ENCODE measurements at regions not wholly inside any gene's neighbourhood (a gene's known extent, or its start where the extent isn't known, plus 50 kb on each side); places are given as distances from the start of the nearest gene placed in this dataset.

DNA sequence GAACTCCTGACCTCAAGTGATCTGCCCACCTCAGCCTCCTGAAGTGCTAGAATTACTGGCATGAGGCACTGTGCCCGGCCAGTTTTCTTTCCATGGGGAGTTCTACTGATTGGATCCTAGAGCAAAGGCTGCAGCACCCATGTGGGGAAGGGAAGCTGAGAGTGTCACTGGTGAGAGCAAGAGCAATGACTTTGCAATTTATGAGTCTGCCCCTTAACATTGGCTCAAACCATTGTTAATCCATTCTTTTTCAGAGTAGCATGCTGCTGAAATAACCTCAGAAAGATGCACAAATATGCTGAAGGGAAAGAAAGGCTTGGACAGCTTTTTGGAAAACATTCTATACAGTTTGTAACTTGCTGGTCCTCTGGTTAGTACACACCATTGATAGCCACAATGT lies 116.4 kb upstream of the PPARGC1A start:
- no peak for DNase-seq
- H3K36me3 Mint-ChIP-seq: no peaks in the 10 kb centered on the region
- peaks cover 0 to 22% (median 2%) of the 10 kb centered on the region in 9 donors for H3K9me3 Mint-ChIP-seq
- ATAC-seq: no peak
- peaks cover 0 to 10% (median 2%) of the 10 kb centered on the region in 5 donors for H3K27me3 Mint-ChIP-seq
- POLR2A ChIA-PET: no interaction called here
- H3K27ac Mint-ChIP-seq: no peak overlapping the region
- no peak overlapping the region for H3K4me3 Mint-ChIP-seq
- H3K4me1 Mint-ChIP-seq: no peaks in the 10 kb centered on the region

DNA sequence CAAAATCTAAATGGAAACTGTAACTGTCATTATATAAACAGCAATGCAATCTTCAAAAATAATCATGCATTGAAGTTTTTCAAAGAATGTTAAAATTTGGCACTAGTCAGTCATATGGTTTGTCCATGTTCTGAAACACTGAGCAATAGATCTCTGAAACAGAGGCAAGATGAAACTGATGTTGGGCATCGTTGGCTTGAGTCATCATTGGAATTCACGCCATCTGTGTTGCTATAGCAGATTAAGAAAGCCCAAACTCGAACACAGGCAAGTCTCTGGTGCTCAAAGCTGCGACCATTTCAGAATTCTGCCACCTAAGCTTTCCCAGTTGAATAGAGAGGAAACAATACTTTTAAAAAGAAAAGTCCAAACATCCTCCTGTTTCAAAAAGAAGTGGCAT lies 114.1 kb upstream of the PPARGC1A start:
- POLR2A ChIA-PET: interaction anchor here (0.6 kb wide), 1 partner anchor 24 kb away, joined by 3 read pairs; no protein-coding TSS in a partner anchor
- Mint-ChIP-seq H3K9me3 (peaks cover 0 to 22% (median 2%) of the 10 kb centered on the region in 9 donors), H3K27ac (no peak overlapping the region), H3K36me3 (no peaks in the 10 kb centered on the region), H3K27me3 (peaks cover 0 to 10% (median 0%) of the 10 kb centered on the region in 5 donors), H3K4me3 (no peak overlapping the region), H3K4me1 (no peaks in the 10 kb centered on the region)
- no peak for DNase-seq
- ATAC-seq: no peak

DNA sequence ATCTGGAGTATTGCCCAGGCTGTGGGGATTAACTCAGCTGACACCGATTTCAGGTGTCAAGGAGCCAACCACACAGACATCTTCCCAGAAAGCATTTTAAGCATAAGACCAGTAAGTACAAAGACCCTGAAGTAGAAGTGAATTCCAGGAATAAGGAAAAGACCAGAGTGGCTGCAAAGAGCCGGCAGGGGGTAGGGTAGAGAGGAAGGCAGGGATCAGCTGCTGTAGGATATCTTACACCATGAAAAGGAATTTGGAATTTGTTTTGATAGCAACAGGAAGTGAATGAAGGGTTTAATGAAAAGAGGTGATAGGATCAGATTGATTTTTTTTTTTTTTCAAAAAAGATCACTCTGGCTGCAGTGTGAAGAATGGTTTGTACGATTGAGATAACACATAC lies 113.6 kb upstream of the PPARGC1A start:
- no peaks in the 10 kb centered on the region for H3K4me1 Mint-ChIP-seq
- H3K9me3 Mint-ChIP-seq: peaks cover 0 to 22% (median 2%) of the 10 kb centered on the region in 9 donors
- no peak overlapping the region for H3K27ac Mint-ChIP-seq
- POLR2A ChIA-PET: no interaction called here
- DNase-seq (no peak), ATAC-seq (no peak)
- H3K27me3 Mint-ChIP-seq: peaks cover 0 to 10% (median 0%) of the 10 kb centered on the region in 5 donors
- no peaks in the 10 kb centered on the region for H3K36me3 Mint-ChIP-seq
- H3K4me3 Mint-ChIP-seq: no peak overlapping the region

DNA sequence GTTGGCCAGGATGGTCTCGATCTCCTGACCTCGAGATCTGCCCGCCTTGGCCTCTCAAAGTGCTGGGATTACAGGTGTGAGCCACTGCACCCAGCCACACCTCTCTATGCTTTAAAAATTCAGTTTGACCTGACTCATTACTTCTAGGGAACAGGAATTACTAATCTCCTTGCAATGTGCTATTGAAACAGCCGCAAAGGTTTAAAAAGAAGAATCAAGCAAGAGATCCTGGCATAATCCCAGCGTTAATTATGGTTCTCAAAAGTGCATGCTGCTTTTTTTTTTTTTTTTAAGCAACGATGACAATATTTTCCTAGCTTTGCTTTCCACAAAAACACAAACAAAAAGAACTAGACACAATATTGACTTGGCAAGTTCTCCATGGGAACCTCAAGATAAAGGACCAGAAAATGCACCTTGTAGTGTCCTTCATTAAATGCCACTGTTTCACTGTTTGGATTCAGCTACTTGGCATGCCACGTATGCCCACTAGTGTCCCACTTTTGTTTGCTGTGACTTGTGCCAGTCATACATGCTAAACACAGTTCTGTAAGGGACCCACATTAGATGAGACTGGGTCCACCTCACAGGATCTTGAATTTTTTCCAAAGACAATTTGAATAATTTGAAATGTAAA lies 112.6 kb upstream of the PPARGC1A start:
- Mint-ChIP-seq H3K27me3 (peaks cover 0 to 10% (median 0%) of the 10 kb centered on the region in 5 donors), H3K4me3 (no peak overlapping the region), H3K9me3 (peaks cover 0 to 18% (median 2%) of the 10 kb centered on the region in 9 donors), H3K4me1 (no peaks in the 10 kb centered on the region), H3K36me3 (no peaks in the 10 kb centered on the region), H3K27ac (no peak overlapping the region)
- DNase-seq: no peak
- POLR2A ChIA-PET: no interaction called here
- ATAC-seq: no peak

DNA sequence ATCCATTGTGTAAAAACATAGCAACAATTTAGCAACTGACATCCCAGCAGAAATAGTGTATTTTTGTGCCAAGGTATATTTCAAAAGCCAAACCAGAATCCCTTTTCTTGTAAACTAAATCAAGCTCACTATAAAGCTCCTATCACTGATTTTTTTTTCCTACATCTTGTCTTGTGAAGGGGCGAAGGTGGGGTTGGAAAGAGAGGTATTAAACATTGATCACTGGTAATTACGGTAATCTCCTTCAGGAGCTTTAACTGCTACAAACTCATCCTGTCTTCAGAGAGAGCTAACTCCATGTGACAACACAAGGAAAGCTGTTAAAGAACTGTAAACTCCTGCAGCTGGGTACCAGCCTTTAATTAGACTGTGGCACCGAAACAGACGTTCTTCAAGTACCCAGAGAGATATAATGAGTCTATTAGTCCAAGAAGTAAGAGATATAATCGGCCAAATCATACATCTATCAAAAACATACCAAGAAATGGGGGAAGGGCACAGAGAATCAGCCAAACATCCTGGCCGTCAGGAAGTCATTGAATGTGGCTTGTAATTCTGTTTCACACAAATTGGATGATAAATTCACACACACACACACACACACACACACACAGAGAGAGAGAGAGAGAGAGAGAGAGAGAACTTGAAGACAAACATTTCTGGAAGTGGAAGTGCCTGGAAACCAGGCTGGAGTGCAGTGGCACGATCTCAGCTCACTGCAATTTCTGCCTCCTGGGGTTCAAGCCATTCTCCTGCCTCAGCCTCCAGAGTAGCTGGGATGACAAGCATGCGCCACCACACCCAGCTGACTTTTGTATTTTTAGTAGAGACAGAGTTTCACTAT lies 111.9 kb upstream of the PPARGC1A start:
- Mint-ChIP-seq H3K4me3 (no peak overlapping the region), H3K27me3 (peaks cover 0 to 10% (median 0%) of the 10 kb centered on the region in 5 donors), H3K27ac (no peak overlapping the region), H3K4me1 (no peaks in the 10 kb centered on the region), H3K9me3 (peaks cover 0 to 11% (median 2%) of the 10 kb centered on the region in 9 donors), H3K36me3 (no peaks in the 10 kb centered on the region)
- DNase-seq (no peak), ATAC-seq (no peak)
- POLR2A ChIA-PET: no interaction called here

DNA sequence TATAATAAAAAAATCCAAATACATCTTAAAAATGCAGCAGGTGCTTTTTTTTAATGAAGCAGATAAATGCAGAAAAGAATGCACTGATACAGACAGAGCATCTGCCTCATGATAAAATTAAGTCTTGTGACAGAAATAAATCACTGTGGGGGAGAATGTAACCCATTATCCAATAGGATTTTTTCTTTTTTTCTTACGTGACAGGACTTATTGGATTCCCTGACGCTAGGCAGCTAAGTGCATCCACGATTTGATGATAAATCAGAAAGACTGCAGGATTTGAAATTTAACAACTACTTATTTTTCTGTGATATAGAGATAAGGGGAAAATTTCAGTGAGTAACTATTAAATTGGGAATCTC lies 110.6 kb upstream of the PPARGC1A start:
- H3K4me1 Mint-ChIP-seq: no peaks in the 10 kb centered on the region
- peaks cover 0 to 7% (median 2%) of the 10 kb centered on the region in 9 donors for H3K9me3 Mint-ChIP-seq
- H3K4me3 Mint-ChIP-seq: no peak overlapping the region
- DNase-seq (no peak), ATAC-seq (no peak)
- no peaks in the 10 kb centered on the region for H3K36me3 Mint-ChIP-seq
- POLR2A ChIA-PET: no interaction called here
- peaks cover 0 to 8% (median 0%) of the 10 kb centered on the region in 5 donors for H3K27me3 Mint-ChIP-seq
- no peak overlapping the region for H3K27ac Mint-ChIP-seq

DNA sequence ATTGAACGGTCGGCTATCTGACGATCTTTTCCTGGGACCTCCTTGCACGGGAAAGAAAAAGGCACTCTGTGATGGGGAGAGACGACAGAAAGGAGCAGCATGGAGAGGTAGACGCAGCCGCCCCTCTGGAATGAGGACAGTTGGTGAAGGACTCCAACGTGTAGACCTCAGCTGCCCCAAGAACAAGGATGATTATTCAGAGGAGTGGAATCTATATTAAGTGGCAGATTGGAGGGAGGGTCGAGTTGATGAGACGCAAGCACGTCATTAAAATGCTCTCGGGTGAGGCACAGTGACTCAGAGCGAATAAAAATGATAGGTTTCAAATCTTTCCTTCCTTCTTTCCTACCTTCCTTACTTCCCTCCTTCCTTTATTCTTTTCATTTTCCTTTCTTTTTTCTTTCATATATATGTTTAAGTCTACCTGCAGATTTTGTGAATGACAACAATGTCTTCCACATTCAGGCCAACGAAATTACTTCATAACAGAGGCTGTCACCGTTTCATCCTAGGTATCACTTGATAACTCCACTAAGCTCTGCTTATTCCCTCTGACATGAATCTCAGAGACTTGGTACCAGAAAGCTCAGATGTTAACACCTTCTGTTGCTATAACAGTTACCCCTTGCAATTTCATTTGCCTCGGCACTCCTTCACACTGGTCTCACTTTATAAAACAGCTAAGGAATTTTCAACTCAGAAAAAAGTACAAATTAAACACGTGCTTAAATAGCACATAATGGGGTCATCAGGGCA lies 110.0 kb upstream of the PPARGC1A start:
- H3K9me3 Mint-ChIP-seq: peaks cover 0 to 7% (median 0%) of the 10 kb centered on the region in 9 donors
- no peak for ATAC-seq
- DNase-seq: no peak
- H3K27ac Mint-ChIP-seq: no peak overlapping the region
- POLR2A ChIA-PET: no interaction called here
- no peak overlapping the region for H3K4me3 Mint-ChIP-seq
- H3K27me3 Mint-ChIP-seq: peaks cover 0 to 6% (median 0%) of the 10 kb centered on the region in 5 donors
- no peaks in the 10 kb centered on the region for H3K36me3 Mint-ChIP-seq
- H3K4me1 Mint-ChIP-seq: no peaks in the 10 kb centered on the region

DNA sequence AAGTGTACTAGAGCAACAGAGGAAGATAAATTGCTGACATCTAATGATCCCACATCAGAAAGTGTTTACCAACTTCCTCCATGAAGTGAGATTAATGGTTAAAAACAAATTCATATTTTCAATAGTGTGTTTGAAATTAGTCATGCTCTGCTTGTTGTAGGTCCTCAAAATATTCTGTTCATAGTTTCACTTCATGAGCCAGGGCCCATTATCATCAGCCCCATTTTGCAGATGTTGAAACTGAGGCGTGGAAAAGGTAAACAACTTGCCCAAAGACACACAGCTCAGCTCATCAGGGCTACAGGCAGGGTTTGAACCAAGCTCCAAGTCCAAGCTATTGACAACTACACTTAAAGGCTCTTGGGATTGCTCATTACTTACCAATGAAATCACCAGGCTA lies 103.5 kb upstream of the PPARGC1A start:
- Mint-ChIP-seq H3K4me1 (no peaks in the 10 kb centered on the region), H3K9me3 (peaks cover 0 to 7% (median 0%) of the 10 kb centered on the region in 9 donors), H3K36me3 (no peaks in the 10 kb centered on the region), H3K27me3 (peaks cover 0 to 4% (median 0%) of the 10 kb centered on the region in 5 donors), H3K27ac (no peak overlapping the region), H3K4me3 (no peak overlapping the region)
- POLR2A ChIA-PET: no interaction called here
- ATAC-seq: no peak
- DNase-seq: no peak

DNA sequence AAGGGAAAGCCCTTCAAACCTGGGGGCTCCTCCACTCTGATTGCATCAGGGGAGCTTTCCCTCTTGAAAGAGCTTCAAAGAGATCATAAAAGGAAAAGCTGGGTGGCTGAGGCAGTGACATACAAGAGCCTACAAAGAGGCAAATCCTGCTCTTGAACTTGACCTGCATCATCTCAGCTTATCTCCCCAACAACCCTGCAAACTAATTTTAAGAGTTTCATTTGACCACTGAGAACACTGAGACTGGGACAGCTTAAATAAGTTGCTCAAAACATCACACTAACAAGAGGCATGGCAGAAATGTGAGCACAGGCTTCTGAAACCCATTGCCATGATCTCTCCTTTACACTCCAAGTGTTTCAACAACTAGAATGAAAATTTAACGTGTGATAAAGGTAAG lies 101.6 kb upstream of the PPARGC1A start:
- Mint-ChIP-seq H3K4me1 (no peaks in the 10 kb centered on the region), H3K27me3 (peaks cover 0 to 4% (median 0%) of the 10 kb centered on the region in 5 donors), H3K27ac (no peak overlapping the region), H3K4me3 (no peak overlapping the region), H3K9me3 (peaks cover 0 to 7% (median 0%) of the 10 kb centered on the region in 9 donors), H3K36me3 (no peaks in the 10 kb centered on the region)
- DNase-seq (no peak), ATAC-seq (no peak)
- POLR2A ChIA-PET: no interaction called here

DNA sequence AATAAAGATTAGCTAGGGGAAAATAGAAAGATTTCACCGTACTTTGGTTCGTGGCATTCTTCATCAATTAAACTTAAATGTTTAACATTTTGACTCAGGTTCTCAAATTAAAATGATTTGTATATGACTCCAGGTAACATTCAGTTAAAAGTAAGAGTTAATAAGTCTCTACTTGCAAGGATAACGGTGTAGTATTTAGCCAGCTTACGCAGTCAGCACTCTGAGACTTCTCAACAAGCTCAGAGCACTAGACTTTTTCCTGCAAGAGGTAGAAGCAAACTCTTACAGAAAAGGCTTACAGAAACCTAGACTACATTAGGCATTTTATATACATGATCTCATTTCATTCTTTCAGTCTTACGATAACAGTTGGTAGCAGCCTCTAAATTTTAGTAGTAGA lies 96.4 kb upstream of the PPARGC1A start:
- ATAC-seq: no peak
- Mint-ChIP-seq H3K36me3 (no peaks in the 10 kb centered on the region), H3K9me3 (peaks cover 0 to 10% (median 0%) of the 10 kb centered on the region in 9 donors), H3K27ac (no peak overlapping the region), H3K27me3 (peaks cover 0 to 4% (median 0%) of the 10 kb centered on the region in 5 donors), H3K4me3 (no peak overlapping the region), H3K4me1 (no peaks in the 10 kb centered on the region)
- no peak for DNase-seq
- POLR2A ChIA-PET: no interaction called here

DNA sequence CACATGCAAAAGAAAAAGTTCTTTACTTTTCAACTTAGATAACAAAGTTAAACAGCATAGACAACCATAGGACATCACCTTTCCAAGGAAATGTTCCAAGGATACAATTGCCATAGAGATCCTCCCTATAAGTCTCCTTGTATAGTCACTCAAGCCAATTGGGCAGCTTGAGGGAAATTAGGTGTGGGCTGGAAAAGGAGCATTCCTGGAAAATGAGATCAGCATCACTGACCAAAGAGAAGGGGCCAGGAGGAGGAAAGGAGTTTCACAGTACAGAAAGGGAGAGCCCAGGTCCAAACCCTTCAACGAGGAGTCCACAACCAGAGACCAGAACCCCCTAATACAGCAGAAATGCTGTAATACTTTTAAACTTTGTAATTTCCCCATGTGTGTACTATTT lies 91.5 kb upstream of the PPARGC1A start:
- H3K4me1 Mint-ChIP-seq: peaks cover 0 to 2% (median 0%) of the 10 kb centered on the region in 4 donors
- H3K36me3 Mint-ChIP-seq: no peaks in the 10 kb centered on the region
- DNase-seq (no peak), ATAC-seq (no peak)
- peaks cover 0 to 5% (median 0%) of the 10 kb centered on the region in 5 donors for H3K27me3 Mint-ChIP-seq
- H3K9me3 Mint-ChIP-seq: peaks cover 0 to 10% (median 0%) of the 10 kb centered on the region in 9 donors
- no peak overlapping the region for H3K4me3 Mint-ChIP-seq
- POLR2A ChIA-PET: no interaction called here
- no peak overlapping the region for H3K27ac Mint-ChIP-seq

DNA sequence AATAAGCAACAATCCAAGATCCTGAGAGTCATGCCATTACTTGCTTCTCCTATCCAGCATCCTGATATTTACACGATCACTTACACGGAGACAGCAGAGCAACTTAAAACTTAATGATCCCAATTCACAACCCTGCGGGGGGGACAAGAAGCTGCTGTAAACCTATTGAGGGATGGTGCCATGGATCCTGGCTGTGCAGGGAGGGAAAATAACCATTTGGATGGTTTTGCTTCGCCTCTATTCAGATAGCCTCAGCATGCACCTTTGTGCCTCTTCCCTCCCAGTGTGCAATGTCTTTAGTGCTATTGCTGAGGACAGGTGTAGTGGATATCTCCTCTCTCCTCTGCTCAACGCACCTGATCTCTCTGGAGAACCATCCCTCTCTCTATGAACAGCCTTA lies 89.7 kb upstream of the PPARGC1A start:
- Mint-ChIP-seq H3K27ac (no peak overlapping the region), H3K9me3 (peaks cover 0 to 9% (median 0%) of the 10 kb centered on the region in 9 donors), H3K4me3 (no peak overlapping the region), H3K36me3 (no peaks in the 10 kb centered on the region), H3K27me3 (peaks cover 0 to 5% (median 0%) of the 10 kb centered on the region in 5 donors), H3K4me1 (peaks cover 0 to 2% (median 0%) of the 10 kb centered on the region in 4 donors)
- DNase-seq (no peak), ATAC-seq (no peak)
- POLR2A ChIA-PET: no interaction called here

DNA sequence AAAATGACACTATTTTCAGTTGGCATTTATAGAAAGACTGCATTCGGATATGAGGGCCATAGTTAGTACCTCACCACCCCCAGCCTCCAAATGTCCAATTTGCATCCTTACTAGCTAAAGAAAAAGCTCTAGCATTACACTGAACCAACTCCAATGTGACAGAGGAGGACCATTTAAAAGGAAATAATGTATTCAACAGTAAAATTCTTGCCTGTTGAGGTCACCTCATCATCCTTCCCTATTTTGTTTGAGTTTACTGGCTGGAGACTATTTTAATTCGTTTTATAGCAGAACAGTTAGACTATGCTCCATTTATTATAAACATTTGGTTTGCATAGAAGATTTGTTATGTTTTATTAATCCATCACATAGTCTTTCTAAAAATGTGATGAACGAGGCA lies 88.2 kb upstream of the PPARGC1A start:
- DNase-seq (no peak), ATAC-seq (no peak)
- no peak overlapping the region for H3K4me3 Mint-ChIP-seq
- no peaks in the 10 kb centered on the region for H3K9me3 Mint-ChIP-seq
- H3K4me1 Mint-ChIP-seq: peaks cover 0 to 2% (median 0%) of the 10 kb centered on the region in 4 donors
- H3K36me3 Mint-ChIP-seq: no peaks in the 10 kb centered on the region
- H3K27me3 Mint-ChIP-seq: peaks cover 0 to 5% (median 0%) of the 10 kb centered on the region in 5 donors
- H3K27ac Mint-ChIP-seq: no peak overlapping the region
- POLR2A ChIA-PET: no interaction called here
